ENCODE measurements at regions not wholly inside any gene's neighbourhood (a gene's known extent, or its start where the extent isn't known, plus 50 kb on each side); places are given as distances from the start of the nearest gene placed in this dataset.

- H3K36me3 ChIP-seq (ENCODE audit: control insufficient read depth in 1 of 2, insufficient read depth in 2 of 2, low read length in 2 of 2) = no peaks in the 10 kb centered on the region
- H3K4me3 ChIP-seq (replicated peaks in 1 of 2; ENCODE audit: low read depth in 1 of 2, low read length in 2 of 2) = no peak overlapping the region
- BruUV-seq (replicated peaks) = no TSS peak
- CTCF ChIA-PET = no interaction called here
- RAD21 ChIA-PET (ENCODE audit: low non-redundant PET in 1 of 2, low total read pairs in 2 of 2, uncharacterized antibody in 2 of 2, unreplicated experiment in 2 of 2) = no interaction called here
- TF ChIP-seq ELF1 (IDR thresholded peaks at IDR 0.05; ENCODE audit: borderline replicate concordance, low read depth) (no peak), EGR1 (IDR thresholded peaks at IDR 0.05; ENCODE audit: low read depth) (no peak)
- no peak overlapping the region for H3K9ac ChIP-seq (ENCODE audit: low read length)
- intact Hi-C loops (cut with micrococcal nuclease) = no loop called here
- ATAC-seq (no peak), DNase-seq (ENCODE audit: low read depth, low spot score) (no peak)
- no peaks in the 10 kb centered on the region for H4K20me1 ChIP-seq (ENCODE audit: insufficient read depth)
- H3K4me2 ChIP-seq (ENCODE audit: low read length) = no peak overlapping the region
- no peaks in the 10 kb centered on the region for H3K4me1 ChIP-seq (ENCODE audit: control insufficient read depth in 1 of 2, insufficient read depth in 2 of 2, low read length in 2 of 2)
- POLR2A ChIA-PET = no interaction called here
- H3K27ac ChIP-seq (ENCODE audit: low read depth, low read length) = no peak overlapping the region
- no peaks in the 10 kb centered on the region for H3K27me3 ChIP-seq (ENCODE audit: insufficient read depth, low read length)
- H3K79me2 ChIP-seq (ENCODE audit: insufficient read depth, low read length) = no peaks in the 10 kb centered on the region
- H3K9me3 ChIP-seq (ENCODE audit: control insufficient read depth in 1 of 2, insufficient read depth in 1 of 2, low read depth in 1 of 2, low read length in 2 of 2) = no peaks in the 10 kb centered on the region
- H3K9me2 ChIP-seq (ENCODE audit: insufficient read depth) = no peaks in the 10 kb centered on the region
- H2AFZ ChIP-seq (ENCODE audit: low read depth, low read length, poor library complexity, severe bottlenecking) = no peak overlapping the region
Measured at GRCh38 chr2:147223119-147223518, 621.7 kb upstream of the ACVR2A start.

- H3K36me3 ChIP-seq (ENCODE audit: control insufficient read depth in 1 of 2, insufficient read depth in 2 of 2, low read length in 2 of 2) = no peaks in the 10 kb centered on the region
- POLR2A ChIA-PET = no interaction called here
- no peaks in the 10 kb centered on the region for H3K79me2 ChIP-seq (ENCODE audit: insufficient read depth, low read length)
- no peak overlapping the region for H3K9ac ChIP-seq (ENCODE audit: low read length)
- RAD21 ChIA-PET (ENCODE audit: low non-redundant PET in 1 of 2, low total read pairs in 2 of 2, uncharacterized antibody in 2 of 2, unreplicated experiment in 2 of 2) = no interaction called here
- no peaks in the 10 kb centered on the region for H3K27me3 ChIP-seq (ENCODE audit: insufficient read depth, low read length)
- no peak overlapping the region for H3K4me3 ChIP-seq (replicated peaks in 1 of 2; ENCODE audit: low read depth in 1 of 2, low read length in 2 of 2)
- no peaks in the 10 kb centered on the region for H4K20me1 ChIP-seq (ENCODE audit: insufficient read depth)
- TF ChIP-seq POLR2AphosphoS5 (IDR thresholded peaks at IDR 0.05; ENCODE audit: low read depth, low read length) (no peak), ZBTB33 (IDR thresholded peaks at IDR 0.05; ENCODE audit: extremely low read depth, insufficient replicate concordance, low read length) (no peak), TCF7L2 (IDR thresholded peaks at IDR 0.05; ENCODE audit: borderline replicate concordance, extremely low read depth, insufficient read depth, insufficient read length) (no peak), FOSL1 (IDR thresholded peaks at IDR 0.05; ENCODE audit: low read depth) (no peak), EZH2phosphoT487 (IDR thresholded peaks at IDR 0.05; ENCODE audit: borderline replicate concordance) (no peak), SIN3A (IDR thresholded peaks at IDR 0.05; ENCODE audit: low read depth) (no peak), EGR1 (IDR thresholded peaks at IDR 0.05; ENCODE audit: low read depth) (no peak), POLR2A (IDR thresholded peaks at IDR 0.05; ENCODE audit: borderline replicate concordance, extremely low read depth, insufficient read depth, insufficient read length) (no peak), REST (IDR thresholded peaks at IDR 0.05; ENCODE audit: low read depth) (no peak), MAX (IDR thresholded peaks at IDR 0.05) (no peak), ELF1 (IDR thresholded peaks at IDR 0.05; ENCODE audit: borderline replicate concordance, low read depth) (no peak)
- no peak overlapping the region for H3K4me2 ChIP-seq (ENCODE audit: low read length)
- H3K4me1 ChIP-seq (ENCODE audit: control insufficient read depth in 1 of 2, insufficient read depth in 2 of 2, low read length in 2 of 2) = no peaks in the 10 kb centered on the region
- no TSS peak for BruUV-seq (replicated peaks)
- H2AFZ ChIP-seq (ENCODE audit: low read depth, low read length, poor library complexity, severe bottlenecking) = no peak overlapping the region
- ATAC-seq (no peak), DNase-seq (ENCODE audit: low read depth, low spot score) (no peak)
- intact Hi-C loops (cut with micrococcal nuclease) = no loop called here
- no peak overlapping the region for H3K27ac ChIP-seq (ENCODE audit: low read depth, low read length)
- CTCF ChIA-PET = no interaction called here
- no peaks in the 10 kb centered on the region for H3K9me2 ChIP-seq (ENCODE audit: insufficient read depth)
- H3K9me3 ChIP-seq (ENCODE audit: control insufficient read depth in 1 of 2, insufficient read depth in 1 of 2, low read depth in 1 of 2, low read length in 2 of 2) = no peaks in the 10 kb centered on the region
Measured at GRCh38 chr2:147222506-147222905, 622.3 kb upstream of the ACVR2A start.
